ENCODE measurements at regions not wholly inside any gene's neighbourhood (a gene's known extent, or its start where the extent isn't known, plus 50 kb on each side); places are given as distances from the start of the nearest gene placed in this dataset.

DNA sequence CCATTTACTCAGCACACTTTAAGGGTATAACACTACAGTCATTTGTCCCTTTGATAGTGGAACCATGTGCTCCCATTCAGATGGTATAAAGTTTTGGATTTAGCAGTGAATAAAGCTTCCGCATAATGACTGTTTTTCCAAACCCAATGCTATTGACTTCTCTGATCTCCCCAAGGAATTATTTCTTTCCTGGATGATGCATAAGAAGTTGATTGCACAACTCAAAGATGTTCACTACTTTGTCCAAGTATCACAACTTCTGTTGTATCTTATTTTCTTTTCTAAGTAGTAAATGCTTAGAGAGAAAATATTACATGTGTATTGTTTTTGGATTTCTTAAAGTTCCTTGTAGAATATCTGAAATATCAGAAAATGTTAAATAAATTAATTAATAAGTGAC, 300.2 kb downstream of the GPM6A start:
- Histone ChIP-seq H3K9me3 (ENCODE audit: insufficient read depth, low read depth, low read length) (no peaks in the 10 kb centered on the region), H4K20me1 (ENCODE audit: insufficient read depth, low read length, poor library complexity, severe bottlenecking) (no peaks in the 10 kb centered on the region), H3K9me2 (replicated peaks; ENCODE audit: low read depth, low read length) (no peaks in the 10 kb centered on the region), H3K27me3 (ENCODE audit: insufficient read depth, low read length, poor library complexity, severe bottlenecking) (no peaks in the 10 kb centered on the region), H3K79me2 (ENCODE audit: insufficient read depth, low read length) (no peaks in the 10 kb centered on the region), H3K4me1 (ENCODE audit: insufficient read depth, low read length, poor library complexity, severe bottlenecking) (no peaks in the 10 kb centered on the region), H3K4me2 (ENCODE audit: low read depth, low read length, poor library complexity, severe bottlenecking) (no peak overlapping the region), H3F3A (ENCODE audit: low read depth) (no peaks in the 10 kb centered on the region), H3K9ac (ENCODE audit: low read depth, low read length, poor library complexity, severe bottlenecking) (no peak overlapping the region), H2AFZ (ENCODE audit: low read length) (no peak overlapping the region), H3K36me3 (ENCODE audit: insufficient read depth, low read length) (no peaks in the 10 kb centered on the region), H3K4me3 (ENCODE audit: low read length, poor library complexity, severe bottlenecking) (no peak overlapping the region)
- no peak for TF ChIP-seq EZH2phosphoT487 (IDR thresholded peaks at IDR 0.05; ENCODE audit: borderline replicate concordance)
- TF ChIP-seq, protein P1, sequence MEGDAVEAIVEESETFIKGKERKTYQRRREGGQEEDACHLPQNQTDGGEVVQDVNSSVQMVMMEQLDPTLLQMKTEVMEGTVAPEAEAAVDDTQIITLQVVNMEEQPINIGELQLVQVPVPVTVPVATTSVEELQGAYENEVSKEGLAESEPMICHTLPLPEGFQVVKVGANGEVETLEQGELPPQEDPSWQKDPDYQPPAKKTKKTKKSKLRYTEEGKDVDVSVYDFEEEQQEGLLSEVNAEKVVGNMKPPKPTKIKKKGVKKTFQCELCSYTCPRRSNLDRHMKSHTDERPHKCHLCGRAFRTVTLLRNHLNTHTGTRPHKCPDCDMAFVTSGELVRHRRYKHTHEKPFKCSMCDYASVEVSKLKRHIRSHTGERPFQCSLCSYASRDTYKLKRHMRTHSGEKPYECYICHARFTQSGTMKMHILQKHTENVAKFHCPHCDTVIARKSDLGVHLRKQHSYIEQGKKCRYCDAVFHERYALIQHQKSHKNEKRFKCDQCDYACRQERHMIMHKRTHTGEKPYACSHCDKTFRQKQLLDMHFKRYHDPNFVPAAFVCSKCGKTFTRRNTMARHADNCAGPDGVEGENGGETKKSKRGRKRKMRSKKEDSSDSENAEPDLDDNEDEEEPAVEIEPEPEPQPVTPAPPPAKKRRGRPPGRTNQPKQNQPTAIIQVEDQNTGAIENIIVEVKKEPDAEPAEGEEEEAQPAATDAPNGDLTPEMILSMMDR (conservative IDR thresholded peaks at IDR 0.05; ENCODE audit: low read length) = no peak

DNA sequence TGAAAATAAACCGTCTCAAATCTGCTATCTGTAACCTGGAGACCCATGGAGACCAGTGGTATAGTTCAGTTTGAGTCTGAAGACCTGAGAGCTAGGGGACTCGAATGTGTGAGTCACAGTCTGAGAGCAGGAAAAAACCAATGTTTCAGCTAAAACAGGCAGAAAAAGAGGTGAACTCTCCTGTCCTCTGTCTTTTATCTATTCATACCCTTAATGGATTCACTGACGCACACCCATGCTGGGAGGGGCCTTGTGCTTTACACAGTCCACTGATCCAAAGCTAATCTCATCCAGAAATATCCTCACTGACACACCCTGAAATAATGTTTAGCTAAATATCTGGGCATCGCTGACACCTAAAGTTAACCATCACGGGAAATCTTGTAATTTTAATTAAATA, 297.9 kb downstream of the GPM6A start:
- TF ChIP-seq, protein P1 (conservative IDR thresholded peaks at IDR 0.05; ENCODE audit: low read length) = no peak
- H3K27me3 ChIP-seq (ENCODE audit: insufficient read depth, low read length, poor library complexity, severe bottlenecking) = no peaks in the 10 kb centered on the region
- H3K79me2 ChIP-seq (ENCODE audit: insufficient read depth, low read length) = no peaks in the 10 kb centered on the region
- no peak overlapping the region for H2AFZ ChIP-seq (ENCODE audit: low read length)
- no peaks in the 10 kb centered on the region for H3K36me3 ChIP-seq (ENCODE audit: insufficient read depth, low read length)
- H3F3A ChIP-seq (ENCODE audit: low read depth) = no peaks in the 10 kb centered on the region
- H3K4me1 ChIP-seq (ENCODE audit: insufficient read depth, low read length, poor library complexity, severe bottlenecking) = no peaks in the 10 kb centered on the region
- H3K9me2 ChIP-seq (replicated peaks; ENCODE audit: low read depth, low read length) = no peaks in the 10 kb centered on the region
- no peak overlapping the region for H3K9ac ChIP-seq (ENCODE audit: low read depth, low read length, poor library complexity, severe bottlenecking)
- H3K4me3 ChIP-seq (ENCODE audit: low read length, poor library complexity, severe bottlenecking) = no peak overlapping the region
- H3K9me3 ChIP-seq (ENCODE audit: insufficient read depth, low read depth, low read length) = no peaks in the 10 kb centered on the region
- no peak overlapping the region for H3K4me2 ChIP-seq (ENCODE audit: low read depth, low read length, poor library complexity, severe bottlenecking)
- H4K20me1 ChIP-seq (ENCODE audit: insufficient read depth, low read length, poor library complexity, severe bottlenecking) = no peaks in the 10 kb centered on the region

DNA sequence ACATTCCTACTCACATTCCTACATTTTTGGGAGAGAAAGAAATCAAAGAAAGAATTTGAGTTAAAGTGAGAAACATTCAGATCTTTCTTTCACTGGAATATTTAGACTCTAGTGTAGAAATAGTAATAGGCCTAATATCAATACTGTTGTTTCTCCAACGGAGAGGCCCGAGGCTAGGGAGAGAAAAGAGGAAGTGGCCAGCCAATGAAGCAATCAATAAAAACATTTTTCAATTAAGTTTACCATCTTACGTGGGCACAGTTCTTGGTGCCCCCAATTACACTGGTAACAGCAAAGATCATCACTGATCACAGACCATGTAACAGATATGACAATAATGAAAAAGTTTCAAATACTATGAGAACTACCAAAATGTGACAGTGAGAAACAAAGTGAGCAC, 281.4 kb downstream of the GPM6A start:
- H3K4me3 ChIP-seq (ENCODE audit: low read length, poor library complexity, severe bottlenecking) = no peak overlapping the region
- H4K20me1 ChIP-seq (ENCODE audit: insufficient read depth, low read length, poor library complexity, severe bottlenecking) = no peaks in the 10 kb centered on the region
- no peaks in the 10 kb centered on the region for H3K9me3 ChIP-seq (ENCODE audit: insufficient read depth, low read depth, low read length)
- TF ChIP-seq EZH2phosphoT487 (IDR thresholded peaks at IDR 0.05; ENCODE audit: borderline replicate concordance) = no peak
- TF ChIP-seq, protein P1 (conservative IDR thresholded peaks at IDR 0.05; ENCODE audit: low read length) = no peak
- no peak overlapping the region for H3K9ac ChIP-seq (ENCODE audit: low read depth, low read length, poor library complexity, severe bottlenecking)
- H3K4me2 ChIP-seq (ENCODE audit: low read depth, low read length, poor library complexity, severe bottlenecking) = no peak overlapping the region
- H3F3A ChIP-seq (ENCODE audit: low read depth) = no peaks in the 10 kb centered on the region
- H3K36me3 ChIP-seq (ENCODE audit: insufficient read depth, low read length) = no peaks in the 10 kb centered on the region
- H3K79me2 ChIP-seq (ENCODE audit: insufficient read depth, low read length) = no peaks in the 10 kb centered on the region
- no peaks in the 10 kb centered on the region for H3K9me2 ChIP-seq (replicated peaks; ENCODE audit: low read depth, low read length)
- no peaks in the 10 kb centered on the region for H3K27me3 ChIP-seq (ENCODE audit: insufficient read depth, low read length, poor library complexity, severe bottlenecking)
- H2AFZ ChIP-seq (ENCODE audit: low read length) = no peak overlapping the region
- no peaks in the 10 kb centered on the region for H3K4me1 ChIP-seq (ENCODE audit: insufficient read depth, low read length, poor library complexity, severe bottlenecking)
